ENCODE measurements at regions not wholly inside any gene's neighbourhood (a gene's known extent, or its start where the extent isn't known, plus 50 kb on each side); places are given as distances from the start of the nearest gene placed in this dataset.

- ATAC-seq (no peak), DNase-seq (ENCODE audit: low read depth, low spot score) (no peak)
- no peak for TF ChIP-seq POLR2A (IDR thresholded peaks at IDR 0.05; ENCODE audit: borderline replicate concordance, extremely low read depth, insufficient read depth, insufficient read length)
- TF ChIP-seq EZH2phosphoT487 (IDR thresholded peaks at IDR 0.05; ENCODE audit: borderline replicate concordance): no peak
- no peak for TF ChIP-seq ATF3 (IDR thresholded peaks at IDR 0.05)
- no peak for TF ChIP-seq EGR1 (IDR thresholded peaks at IDR 0.05; ENCODE audit: low read depth)
- TF ChIP-seq ZFX (IDR thresholded peaks at IDR 0.05): no peak
- no peak for TF ChIP-seq ZNF274 (IDR thresholded peaks at IDR 0.05; ENCODE audit: low read depth, low read length)
- TF ChIP-seq CTCF (IDR thresholded peaks at IDR 0.05 in 2 of 3, conservative IDR thresholded peaks at IDR 0.05 in 1 of 3; ENCODE audit: borderline replicate concordance in 1 of 3, insufficient read depth in 1 of 3, low read depth in 2 of 3, low read length in 2 of 3): no peak
- no peak for TF ChIP-seq ELF1 (IDR thresholded peaks at IDR 0.05; ENCODE audit: borderline replicate concordance, low read depth)
- TF ChIP-seq ZBTB33 (IDR thresholded peaks at IDR 0.05; ENCODE audit: extremely low read depth, insufficient replicate concordance, low read length): no peak
- Histone ChIP-seq H3K36me3 (ENCODE audit: control insufficient read depth in 1 of 2, insufficient read depth in 2 of 2, low read length in 2 of 2) (no peaks in the 10 kb centered on the region), H3K9me2 (ENCODE audit: insufficient read depth) (no peaks in the 10 kb centered on the region), H3K4me1 (ENCODE audit: control insufficient read depth in 1 of 2, insufficient read depth in 2 of 2, low read length in 2 of 2) (no peaks in the 10 kb centered on the region), H2AFZ (ENCODE audit: low read depth, low read length, poor library complexity, severe bottlenecking) (no peak overlapping the region), H4K20me1 (ENCODE audit: insufficient read depth) (no peaks in the 10 kb centered on the region), H3K4me3 (replicated peaks in 1 of 2; ENCODE audit: low read depth in 1 of 2, low read length in 2 of 2) (no peak overlapping the region), H3K9ac (ENCODE audit: low read length) (no peak overlapping the region), H3K4me2 (ENCODE audit: low read length) (no peak overlapping the region), H3K27me3 (ENCODE audit: insufficient read depth, low read length) (no peaks in the 10 kb centered on the region), H3K27ac (ENCODE audit: low read depth, low read length) (no peak overlapping the region), H3K79me2 (ENCODE audit: insufficient read depth, low read length) (no peaks in the 10 kb centered on the region), H3K9me3 (ENCODE audit: control insufficient read depth in 1 of 2, insufficient read depth in 1 of 2, low read depth in 1 of 2, low read length in 2 of 2) (no peaks in the 10 kb centered on the region)
- ChIA-PET POLR2A (no interaction called here), RAD21 (ENCODE audit: low non-redundant PET in 1 of 2, low total read pairs in 2 of 2, uncharacterized antibody in 2 of 2, unreplicated experiment in 2 of 2) (no interaction called here), CTCF (no interaction called here)
- intact Hi-C loops (cut with micrococcal nuclease): no loop called here
- no TSS peak for BruUV-seq (replicated peaks)
These were observed 116.4 kb downstream of the AKAP11 start for GRCh38 chr13:42388326-42388725.

Data from HCT116 (cell line).